ENCODE measurements at regions not wholly inside any gene's neighbourhood (a gene's known extent, or its start where the extent isn't known, plus 50 kb on each side); places are given as distances from the start of the nearest gene placed in this dataset.
"Not testable (repeated sequence)": the region's sequence is repeated elsewhere in the genome, so short reads cannot be mapped to it uniquely, and the experiment has no call there.

DNA sequence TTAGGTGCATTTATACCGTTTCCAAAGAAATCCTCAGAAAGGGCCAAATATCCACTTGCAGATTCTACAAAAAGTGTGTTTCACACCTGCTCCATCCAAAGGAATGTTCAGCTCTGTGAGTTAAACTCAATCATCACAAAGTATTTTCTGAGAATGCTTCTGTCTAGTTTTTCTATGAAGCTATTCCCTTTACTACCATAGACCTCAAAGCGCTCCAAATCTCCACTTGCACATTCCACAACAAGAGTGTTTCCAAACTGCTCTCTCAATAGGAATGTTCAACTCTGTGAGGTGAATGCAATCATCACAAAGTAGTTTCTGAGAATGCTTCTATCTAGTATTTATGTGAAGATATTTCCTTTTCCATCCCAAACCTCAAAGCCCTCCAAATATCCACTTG is 412.7 kb upstream of the WSB1 start:
- not testable (repeated sequence) for DNase-seq (ENCODE audit: low spot score)

DNA sequence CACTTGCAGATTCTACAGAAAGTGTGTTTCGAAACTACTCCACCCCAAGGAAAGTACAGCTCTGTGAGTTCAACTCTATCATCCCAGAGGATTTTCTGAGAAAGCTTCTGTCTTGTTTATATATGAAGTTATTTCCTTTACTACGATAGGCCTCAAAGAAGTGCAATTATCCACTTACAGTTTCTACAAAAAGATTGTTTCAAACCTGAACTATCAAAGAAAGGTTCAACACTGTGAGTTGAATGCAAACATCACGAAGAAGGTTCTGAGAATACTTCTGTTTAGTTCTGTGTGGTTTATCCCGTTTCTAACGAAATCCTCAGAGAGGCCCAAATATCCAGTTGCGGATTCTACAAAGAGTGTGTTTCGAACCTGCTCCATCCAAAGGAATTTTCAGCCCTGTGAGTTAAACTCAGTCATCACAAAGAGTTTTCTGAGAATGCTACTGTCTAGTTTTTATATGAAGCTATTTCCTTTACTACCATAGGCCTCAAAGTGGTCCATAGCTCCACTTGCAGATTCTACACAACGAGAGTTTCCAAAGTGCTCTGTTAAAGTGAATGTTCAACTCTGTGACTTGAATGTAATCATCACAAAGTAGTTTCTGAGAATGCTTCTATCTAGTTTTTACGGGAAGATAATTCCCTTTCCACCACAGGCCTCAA is 411.7 kb upstream of the WSB1 start:
- not testable (repeated sequence) for DNase-seq (ENCODE audit: low spot score)

DNA sequence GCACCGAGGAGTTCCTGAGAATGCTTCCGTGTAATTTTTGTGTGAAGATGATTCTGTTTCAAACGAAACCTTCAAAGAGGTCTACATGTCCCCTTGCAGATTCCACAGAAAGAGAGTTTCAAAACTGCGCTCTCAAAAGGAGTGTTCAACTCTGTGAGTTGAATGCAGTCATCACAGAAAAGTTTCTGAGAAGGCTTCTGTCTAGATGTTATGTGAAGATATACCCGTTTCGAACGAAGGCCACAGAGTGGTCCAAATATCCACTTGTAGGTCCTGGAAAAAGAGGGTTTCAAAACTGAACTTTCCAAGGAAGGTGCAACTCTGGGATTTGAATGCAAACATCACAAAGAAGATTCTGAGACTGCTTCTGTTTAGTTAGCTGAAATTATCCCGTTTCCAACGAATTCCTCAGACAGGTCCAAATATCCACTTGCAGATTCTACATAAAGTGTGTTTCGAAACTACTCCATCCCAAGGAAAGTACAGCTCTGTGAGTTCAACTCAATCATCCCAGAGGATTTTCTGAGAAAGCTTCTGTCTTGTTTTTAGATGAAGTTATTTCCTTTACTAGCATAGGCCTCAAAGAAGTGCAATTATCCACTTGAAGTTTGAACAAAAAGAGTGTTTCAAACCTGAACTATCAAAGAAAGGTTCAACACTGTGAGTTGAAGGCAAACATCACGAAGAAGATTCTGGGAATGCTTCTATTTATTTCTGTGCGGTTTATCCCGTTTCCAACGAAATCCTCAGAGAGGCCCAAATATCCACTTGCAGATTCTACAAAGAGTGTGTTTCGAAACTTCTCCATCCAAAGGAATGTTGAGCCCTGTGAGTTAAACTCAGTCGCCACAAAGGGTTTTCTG is 409.8 kb upstream of the WSB1 start:
- not testable (repeated sequence) for DNase-seq (ENCODE audit: low spot score)

DNA sequence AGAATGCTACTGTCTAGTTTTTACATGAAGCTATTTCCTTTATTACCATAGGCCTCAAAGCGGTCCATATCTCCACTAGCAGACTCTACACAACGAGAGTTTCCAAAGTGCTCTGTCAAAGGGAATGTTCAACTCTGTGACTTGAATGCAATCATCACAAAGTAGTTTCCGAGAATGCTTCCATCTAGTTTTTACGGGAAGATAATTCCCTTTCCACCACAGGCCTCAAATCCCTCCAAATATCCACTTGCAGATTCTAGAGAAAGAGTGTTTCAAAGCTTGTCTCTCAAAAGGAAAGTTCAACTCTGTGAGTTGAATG is 409.2 kb upstream of the WSB1 start:
- DNase-seq (ENCODE audit: low spot score): not testable (repeated sequence)

DNA sequence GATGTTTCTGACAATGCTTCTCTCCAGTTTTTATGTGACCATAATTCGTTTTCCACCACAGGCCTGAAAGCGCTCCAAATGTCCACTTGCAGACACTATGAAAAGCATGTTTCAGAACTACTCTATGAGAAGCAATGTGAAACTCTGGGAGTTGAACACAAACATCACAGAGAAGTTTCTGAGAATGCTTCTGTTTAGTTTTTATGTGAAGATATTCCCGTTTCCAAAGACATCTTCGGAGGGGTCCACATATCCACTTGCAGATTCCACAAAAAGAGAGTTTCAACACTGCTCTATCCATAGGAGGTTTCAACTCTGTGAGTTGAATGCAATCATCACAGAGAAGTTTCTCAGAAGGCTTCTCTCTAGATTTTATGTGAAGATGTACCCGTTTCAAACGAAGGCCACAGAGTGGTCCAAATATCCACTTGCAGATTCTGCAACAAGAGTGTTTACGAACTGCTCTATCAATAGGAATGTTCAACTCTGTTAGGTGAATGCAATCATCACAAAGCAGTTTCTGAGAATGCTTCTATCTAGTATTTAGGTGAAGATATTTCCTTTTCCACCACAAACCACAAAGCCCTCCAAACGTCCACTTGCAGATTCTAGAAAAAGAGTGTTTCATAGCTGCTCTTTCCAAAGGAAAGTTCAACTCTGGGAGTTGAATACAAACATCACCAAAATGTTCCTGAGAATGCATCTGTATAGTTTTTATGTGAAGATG is 408.5 kb upstream of the WSB1 start:
- DNase-seq (ENCODE audit: low spot score): peak; percentile 78
